CD4-positive, alpha-beta T cell treated with Interleukin-1 beta for 1 hour (primary cell): ENCODE measurements at regions not wholly inside any gene's neighbourhood (a gene's known extent, or its start where the extent isn't known, plus 50 kb on each side); places are given as distances from the start of the nearest gene placed in this dataset.
"Not testable (repeated sequence)": the region's sequence is repeated elsewhere in the genome, so short reads cannot be mapped to it uniquely, and the experiment has no call there.

Experiments used
- DNase-seq, 2 donors: peaks; one replicate each; pipeline ENCODE4 v3.0.0-alpha.2; 2020 to 2022

DNA sequence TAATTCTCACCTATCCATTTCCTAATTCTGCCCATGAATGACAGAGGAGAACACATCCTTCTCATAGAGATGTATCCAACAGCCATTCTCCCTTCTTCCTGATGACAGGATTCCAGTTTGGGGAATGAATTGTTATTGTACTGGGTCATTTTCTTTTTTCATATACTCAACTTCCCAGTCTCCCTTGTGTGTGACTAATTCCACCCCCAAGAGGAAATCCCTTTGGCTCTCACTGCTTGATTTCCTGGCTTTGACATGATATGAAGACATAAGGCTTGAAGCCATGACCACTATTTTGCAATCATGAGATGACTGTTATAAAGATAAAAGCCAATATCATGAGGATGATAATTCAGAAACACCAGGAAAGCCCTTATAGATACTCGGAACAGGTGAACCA, 384.7 kb upstream of the ACVR2A start:
- no peak for DNase-seq

DNA sequence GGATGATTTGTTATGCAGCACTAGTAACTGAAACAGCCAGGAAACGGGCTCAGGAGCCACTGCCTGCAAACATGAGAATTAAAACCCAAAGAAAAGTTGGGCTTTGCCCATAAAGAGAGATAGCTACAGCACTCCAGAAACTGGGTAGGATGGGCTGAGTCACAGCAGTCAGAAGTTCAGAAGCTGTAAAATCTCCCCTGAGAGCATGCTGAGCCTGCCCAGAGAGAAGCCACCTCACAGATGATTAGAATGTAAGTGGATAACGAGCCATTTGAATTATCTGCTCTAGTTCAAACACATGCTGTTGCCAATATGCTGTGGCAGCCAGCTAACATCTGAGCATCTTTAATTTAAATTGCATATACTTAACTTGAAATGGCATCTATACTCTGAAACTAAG, 388.1 kb upstream of the ACVR2A start:
- DNase-seq = no peak

DNA sequence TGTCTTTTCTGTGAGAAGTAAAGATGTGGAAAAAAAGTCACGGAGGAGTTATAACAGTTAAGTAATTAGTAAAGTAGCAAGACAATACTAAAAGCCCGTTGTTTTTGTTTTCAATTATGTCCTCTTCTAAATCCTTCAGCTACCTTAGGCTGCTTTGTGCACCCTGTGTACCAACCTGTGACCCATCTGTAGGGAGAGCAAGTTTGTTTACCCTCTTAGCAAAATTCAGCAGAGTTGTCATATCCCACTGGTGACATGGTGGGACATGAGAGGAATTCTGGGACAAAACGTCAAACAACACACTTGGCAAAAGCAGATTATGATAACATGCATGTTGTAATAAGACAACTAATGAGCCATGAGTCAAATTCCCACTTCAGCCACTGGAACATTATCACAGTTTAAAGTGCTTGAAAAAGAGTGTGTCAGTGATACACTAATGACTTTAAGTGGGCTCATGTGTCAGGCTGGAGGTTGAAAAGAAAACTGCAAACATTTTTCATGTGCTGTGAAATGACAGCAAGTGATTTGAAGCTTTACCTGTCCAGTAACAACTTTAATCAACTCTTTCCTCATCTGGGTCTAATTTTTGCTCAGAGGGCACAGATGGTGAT, 392.8 kb upstream of the ACVR2A start:
- DNase-seq = no peak

DNA sequence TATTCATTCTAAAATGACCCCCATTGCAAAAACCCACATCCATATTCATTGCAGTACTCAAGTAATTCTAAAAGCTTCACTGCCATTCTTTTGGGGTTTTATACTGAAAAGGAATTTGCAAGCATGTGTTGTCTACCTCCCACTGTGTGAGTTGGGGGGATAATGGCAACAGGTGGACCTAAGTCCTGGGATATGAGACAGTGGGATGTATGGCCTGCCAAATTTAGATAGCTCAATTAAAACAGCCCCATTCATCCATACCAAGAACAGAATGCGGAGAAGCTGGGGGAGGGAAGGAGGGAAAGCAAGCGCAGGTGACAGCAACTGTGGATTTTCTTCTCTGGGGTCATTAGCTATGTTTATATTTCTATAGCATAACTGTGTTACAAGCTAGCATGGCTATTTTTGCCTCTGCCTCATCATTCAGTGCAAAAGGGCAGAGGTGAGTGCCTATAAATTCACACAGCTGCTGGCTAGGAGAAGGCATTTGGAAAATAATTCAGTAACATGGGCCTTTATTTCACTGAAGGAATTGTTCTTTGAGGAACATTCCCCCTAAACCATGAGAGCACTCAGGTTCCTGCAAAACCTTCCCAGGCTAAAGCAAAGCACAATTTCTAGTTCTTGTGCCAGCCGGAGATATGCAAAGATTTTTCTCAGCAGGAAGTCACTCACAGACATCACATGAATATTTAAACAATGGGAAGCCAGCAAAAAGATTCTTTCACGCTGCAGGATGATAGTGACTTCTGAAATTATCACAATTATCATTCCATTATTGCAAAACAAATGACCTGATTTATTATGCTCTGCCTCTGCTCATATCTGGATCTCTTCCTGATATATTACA, 393.9 kb upstream of the ACVR2A start:
- DNase-seq = no peak

DNA sequence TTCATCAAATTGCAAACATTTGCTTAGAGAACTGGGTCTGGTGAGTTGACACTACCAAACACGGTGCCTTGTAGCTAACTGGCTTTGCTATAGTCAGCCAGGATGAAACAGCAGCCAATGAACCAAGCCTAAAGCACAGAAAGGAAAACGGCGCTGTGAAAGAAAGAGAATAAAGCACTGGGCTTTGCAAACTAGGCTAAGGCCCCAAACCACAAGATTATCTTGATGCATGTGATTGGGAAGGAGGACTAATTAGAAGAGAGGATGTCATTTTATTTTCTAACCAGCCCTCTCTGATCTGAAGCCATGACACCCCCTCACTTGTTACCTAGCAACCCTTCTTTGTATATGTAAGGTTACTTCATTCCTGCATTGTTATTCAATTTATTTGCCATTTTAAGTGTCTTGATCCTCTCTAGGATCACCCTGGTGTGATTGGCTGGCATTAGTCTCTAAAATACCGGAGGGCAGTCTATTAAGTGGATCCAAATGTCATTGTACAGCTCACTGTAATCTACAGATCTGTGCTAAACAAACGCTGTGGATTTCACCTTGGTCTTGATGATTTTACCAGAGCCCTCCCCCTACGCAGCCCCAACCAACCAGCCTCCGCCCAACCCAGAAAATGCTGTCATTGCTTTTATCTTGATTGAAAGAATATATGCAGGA, 395.4 kb upstream of the ACVR2A start:
- DNase-seq = peak; percentile 5 to 63

DNA sequence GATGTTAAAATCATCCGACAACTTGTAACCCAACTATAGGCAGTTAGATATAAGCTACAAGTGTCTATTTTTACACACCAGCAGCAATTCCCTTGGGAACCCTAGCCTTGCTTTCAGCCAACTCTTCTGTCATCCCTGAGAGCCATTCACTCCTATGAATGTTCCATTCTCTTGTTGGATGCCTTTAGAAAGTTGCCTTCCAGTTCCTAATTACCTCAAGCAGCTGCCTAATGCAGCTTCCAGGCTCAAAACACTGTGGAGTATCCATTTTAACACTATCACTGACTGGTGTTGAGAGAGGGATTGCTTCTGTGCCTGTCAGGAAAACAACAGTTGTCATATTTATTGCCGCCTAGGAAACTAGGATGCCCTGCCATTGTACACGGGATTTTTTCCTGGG, 402.0 kb upstream of the ACVR2A start:
- DNase-seq = no peak

DNA sequence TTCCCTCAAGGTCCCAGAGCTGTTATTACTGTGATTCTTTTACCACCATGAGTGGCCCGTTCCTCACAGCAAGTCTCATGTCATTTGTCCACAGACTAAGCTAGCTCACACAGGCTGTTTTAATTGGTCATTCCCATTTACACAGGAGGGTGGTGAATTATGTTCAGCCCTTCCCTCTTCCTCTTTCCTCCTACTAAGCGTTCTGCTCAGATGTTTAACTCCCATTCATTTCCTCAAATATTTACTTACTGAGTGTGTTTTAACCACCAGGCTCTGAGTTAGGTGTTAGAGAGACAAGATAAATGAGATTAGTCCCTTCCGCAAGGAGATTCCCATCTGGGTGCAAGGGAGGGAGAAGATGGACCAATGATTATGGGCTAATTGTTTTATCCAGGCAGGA, 403.6 kb upstream of the ACVR2A start:
- no peak for DNase-seq

DNA sequence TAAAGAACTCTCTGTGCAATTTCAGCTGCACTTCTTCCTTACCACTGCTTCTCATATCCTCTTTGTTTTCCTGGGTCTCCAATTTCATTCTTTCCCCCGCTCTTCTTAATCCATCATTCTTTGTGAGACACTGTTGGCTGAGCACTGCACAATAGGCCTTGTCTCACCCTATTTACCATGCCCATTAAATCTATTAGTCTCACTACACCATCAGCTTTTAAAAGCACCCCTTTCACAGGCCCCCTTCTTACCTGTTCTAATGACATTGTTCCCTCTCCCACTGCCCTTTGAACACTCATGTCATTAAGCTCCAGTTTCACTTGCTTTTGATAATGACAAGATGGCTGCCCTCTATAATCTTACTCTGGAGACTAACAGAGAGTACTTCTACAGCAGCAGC, 404.1 kb upstream of the ACVR2A start:
- DNase-seq = no peak

DNA sequence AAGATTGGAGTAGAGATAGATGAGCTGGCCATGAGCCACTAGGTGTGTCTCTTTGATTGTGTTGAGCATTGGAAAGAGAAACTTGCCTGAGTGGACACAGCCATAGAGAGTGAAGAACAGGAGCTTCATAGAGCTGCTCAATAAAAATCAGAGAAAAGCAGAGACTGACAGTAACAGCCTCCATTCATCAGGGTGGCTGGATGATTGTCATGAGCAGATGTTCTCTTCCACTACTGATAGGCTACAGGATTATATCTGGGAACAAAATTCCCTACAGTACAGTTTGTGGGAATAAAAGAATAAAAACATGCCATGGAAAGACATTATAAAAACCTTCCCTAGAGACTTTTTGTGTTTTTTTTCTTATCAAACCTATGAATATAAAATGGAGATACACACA, 404.8 kb upstream of the ACVR2A start:
- no peak for DNase-seq

DNA sequence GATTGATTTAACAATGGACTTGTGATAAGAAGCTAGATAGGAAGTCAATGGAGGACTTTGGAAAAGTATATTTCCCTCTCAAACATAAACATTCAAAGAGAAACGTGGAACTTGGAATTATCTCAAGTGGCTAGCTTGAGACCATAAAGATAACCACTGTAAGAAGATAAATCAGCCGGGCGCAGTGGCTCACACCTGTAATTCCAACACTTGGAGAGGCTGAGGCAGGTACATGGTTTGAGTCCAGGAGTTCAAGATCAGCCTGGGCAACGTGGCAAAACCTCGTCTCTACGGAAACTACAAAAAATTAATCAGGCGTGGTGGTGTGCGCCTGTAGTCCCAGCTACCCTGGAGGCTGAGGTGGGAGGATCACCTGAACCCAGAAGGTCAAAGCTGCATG, 405.9 kb upstream of the ACVR2A start:
- no peak for DNase-seq

DNA sequence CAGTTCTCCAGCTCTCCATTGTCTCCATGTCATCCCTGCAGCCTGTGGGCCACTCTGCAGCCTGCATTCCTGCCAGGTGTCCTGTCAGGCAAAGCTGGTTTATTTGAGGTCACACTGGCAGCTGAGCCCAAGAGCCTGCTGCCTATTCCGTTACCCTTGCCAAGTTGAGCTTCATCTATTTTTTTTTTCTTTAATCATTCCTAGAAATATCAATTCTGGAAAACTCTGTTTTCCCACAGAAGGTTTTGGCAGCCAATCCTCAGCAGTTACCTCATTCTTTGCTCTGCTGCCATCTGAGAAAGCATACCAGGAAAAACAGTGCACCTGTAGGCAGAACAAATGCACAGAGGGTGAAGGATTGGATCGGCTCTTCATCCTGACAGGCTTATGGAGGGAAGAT, 411.0 kb upstream of the ACVR2A start:
- no peak for DNase-seq

DNA sequence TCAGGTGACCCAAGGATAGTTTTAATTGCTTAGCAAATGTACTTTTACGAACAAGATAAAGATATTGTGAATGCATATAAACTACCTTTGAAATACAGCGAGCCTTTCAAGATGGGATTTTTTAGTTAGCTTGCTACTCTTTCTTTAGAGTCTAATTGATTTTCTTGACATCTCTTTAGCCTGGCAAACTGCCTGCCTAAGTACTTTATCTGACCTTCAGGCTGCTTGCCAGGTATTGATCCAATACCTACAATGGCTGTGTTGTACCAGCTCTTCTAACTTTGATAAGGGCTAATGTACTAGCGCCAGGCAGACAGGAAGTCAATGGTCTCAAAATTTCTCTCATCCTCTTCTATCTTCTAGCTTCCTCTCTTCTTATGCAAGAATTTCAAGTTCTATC, 414.4 kb upstream of the ACVR2A start:
- no peak for DNase-seq

DNA sequence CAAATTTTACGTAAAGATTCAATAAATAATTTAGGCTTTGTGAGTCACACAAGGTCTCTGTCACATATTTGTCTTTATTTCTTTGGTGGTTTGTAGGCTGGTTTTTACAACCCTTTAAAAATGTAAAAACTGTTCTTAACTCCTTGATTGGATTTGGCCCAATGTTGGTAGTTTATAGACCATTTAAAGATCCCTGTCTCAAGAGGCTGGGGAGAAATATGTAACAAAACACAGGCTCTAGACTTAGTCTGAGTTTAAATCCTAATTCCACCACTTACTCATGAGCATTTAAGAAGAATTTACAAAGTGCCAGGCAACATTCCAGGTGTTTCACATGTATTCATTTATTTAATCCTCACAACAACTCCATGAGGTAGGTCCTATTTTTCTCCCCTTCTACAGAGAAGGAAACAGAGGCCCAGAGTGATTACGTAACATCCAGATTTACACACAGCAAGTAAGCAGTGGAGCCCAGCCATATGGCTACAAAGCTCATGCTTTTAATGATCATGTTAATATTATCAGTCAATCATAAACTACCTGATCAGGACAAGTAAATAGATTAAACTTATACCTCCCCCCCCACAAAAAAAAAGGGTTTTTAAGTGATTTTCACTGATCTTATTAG, 416.6 kb upstream of the ACVR2A start:
- no peak for DNase-seq

DNA sequence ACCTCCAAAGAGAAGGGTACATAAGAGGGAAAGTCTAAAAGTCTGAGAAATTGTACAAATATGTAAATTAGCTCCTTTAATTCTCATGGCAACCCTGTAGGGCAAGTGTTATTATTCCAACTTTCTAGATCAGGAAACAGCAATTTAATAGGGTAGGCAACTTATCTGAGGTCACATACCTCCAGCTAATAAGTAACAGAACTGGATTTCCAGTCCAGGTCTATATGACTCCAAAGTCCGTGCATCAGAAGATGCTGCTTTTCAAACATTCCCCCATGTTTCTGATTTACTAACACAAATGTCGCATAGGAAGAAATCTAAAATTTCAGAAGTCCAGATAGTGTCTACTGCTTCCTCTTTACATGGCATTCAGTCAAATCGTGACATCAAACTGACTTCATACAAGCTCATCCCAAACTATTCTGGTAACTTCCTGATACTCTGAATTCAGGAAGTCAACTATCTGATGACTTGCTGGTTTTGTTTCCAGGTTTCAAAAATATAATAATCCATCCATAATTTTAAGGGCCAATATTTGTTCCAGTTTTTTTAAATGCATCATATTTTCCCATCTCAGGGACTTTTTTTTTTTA, 419.3 kb upstream of the ACVR2A start:
- no peak for DNase-seq

DNA sequence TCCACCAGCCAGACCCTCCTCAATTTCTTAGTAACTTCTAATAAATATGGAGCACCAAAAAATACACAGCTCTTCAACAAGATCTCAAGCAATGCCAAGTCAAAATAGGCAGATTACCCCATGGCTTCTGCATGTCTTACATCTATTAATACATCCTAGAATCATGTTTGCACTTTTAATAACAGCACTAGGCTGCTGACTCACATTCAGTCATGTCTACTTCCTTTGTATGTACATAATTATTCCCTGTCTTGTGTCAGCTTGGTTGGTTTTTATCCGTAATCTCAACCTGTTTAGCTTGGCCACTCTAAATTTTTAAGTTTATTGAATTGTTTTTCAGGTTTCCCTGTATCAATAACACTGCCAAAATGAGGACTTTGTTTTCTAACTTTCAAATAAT, 420.1 kb upstream of the ACVR2A start:
- no peak for DNase-seq

DNA sequence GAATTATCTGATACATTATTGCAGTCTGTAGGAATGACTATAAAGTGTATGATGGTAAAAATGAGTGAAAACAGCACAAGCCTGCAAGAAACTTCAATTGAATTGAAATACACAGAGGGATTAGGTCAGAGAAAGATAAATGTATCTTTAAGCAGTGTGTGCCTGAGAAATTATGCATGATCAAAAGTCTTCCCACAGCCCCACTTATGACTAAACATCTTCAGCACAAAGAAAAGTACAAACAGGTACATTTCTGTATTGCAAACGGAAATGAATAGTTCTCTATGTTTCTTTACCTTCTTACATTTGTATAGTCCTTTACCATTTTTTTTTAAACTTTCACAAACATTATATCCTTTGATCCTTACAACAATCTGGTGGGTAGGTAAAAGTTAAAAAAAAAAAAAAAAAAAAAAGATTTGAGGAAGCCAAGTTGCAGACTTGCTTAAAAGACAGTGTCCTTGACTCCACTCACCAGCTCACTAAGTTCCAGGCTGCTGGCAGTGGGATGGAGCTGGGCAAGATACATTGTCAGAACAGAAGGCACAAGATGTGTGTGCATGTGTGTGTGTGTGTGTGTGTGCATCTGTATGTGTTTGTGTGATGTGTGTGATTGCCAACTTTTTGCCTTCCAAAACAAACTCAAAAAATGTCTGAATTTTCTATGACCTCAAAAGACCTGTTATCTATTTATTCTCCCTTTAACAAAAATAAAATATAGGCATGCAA, 423.7 kb upstream of the ACVR2A start:
- no peak for DNase-seq

DNA sequence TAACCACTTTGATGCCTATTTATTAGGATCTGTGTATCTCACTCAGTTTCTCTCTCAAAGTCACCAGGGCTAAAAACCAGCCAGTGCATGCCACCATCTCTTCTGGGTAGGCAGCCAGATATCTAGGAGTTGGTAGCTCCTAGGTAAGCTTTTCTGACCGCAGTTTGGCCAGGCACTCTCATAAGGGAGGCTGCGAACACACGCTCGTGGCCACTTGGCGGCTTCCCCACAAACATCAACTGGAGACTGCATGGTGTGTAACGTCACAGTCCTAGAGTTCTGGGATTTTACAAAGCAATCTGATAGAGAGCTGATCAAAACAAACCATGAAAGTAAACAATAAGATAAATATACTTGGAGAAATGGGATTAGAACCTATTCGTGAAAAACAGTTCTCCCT, 424.3 kb upstream of the ACVR2A start:
- DNase-seq = no peak

DNA sequence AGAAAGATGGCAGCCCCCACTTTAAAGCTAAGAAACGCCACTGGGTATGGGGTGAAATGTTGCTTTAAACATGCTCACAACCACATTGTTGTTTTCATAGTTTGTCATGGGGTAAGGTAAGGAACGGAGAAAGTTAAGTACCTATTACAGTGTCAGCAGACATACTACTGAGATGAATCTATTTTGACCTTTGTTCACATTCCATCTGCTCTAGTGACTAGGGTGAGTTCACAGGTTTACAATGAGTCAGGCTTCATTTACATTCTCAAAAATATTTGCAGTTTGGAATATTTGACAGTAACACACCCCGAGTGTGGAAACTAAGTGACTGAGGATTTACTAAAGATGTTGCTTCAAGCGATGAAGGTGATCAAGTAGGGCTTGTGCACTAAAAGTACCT, 428.7 kb upstream of the ACVR2A start:
- no peak for DNase-seq

DNA sequence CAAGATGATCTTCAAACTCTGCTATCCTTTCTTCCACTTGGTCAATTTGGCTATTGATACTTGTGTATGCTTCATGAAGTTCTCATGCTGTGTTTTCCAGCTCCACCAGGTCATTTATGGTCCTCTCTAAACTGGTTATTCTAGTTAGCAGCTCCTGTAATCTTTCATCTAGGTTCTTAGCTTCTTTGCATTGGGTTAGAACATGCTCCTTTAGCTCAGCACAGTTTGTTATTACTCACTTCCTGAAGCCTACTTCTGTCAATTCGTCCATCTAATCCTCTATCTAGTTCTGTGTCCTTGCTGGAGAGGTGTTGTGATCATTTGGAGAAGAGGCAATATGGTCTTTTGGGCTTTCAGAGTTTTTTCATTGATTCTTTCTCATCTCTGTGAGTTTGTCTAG, 430.2 kb upstream of the ACVR2A start:
- not testable (repeated sequence) for DNase-seq

DNA sequence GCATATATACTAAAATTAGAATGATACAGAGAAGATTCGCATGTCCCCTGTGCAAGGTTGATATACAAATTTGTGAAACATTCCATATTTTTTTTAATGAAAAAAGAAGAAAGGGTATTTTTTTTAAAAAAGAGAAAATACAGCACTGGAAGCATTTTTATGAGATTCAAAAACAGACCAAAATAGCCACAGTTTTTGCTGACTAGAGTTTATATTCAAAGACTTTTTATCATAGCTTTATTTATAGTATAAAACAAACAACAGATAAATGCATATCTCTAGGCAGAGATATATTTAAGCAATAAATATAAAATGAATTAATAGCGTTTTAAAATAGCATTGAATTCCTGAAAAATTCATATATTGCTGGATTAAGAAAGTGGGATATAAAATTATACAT, 436.5 kb upstream of the ACVR2A start:
- DNase-seq = no peak

DNA sequence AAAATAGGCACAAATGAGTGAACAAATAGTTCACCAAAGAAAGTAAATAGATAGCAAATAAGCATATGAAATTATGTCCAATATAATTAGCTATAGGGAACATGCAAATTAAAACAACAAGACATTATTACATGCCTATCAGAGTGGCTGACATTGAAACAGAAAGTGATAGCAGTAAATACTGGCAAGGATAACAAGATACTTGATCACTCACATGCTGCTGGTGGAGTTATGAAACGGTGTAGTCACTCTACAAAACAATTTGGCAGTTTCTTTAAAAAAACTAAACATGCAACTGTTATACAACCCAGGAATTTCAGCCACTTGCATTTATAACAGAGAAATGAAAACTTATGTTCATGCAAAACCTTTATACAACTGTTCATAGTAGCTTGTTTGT, 439.2 kb upstream of the ACVR2A start:
- no peak for DNase-seq

DNA sequence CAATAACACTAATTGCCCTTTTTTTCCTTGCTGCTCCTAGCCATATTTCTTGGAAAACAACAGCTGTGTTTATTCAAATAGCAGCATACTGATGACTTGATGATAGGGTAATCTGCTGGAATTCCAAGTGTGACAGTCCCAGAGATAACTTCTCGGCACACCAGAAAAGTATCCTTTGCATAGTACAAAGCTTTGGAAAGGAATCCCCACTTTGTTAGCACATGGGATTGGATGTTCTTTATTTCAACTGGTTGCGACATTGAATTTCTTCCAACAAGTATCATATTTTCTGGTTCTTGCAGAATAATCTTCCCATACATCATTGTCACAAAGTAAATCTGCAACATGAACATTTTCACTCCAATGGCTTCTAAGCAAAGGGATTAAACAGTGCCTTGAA, 445.8 kb upstream of the ACVR2A start:
- no peak for DNase-seq

DNA sequence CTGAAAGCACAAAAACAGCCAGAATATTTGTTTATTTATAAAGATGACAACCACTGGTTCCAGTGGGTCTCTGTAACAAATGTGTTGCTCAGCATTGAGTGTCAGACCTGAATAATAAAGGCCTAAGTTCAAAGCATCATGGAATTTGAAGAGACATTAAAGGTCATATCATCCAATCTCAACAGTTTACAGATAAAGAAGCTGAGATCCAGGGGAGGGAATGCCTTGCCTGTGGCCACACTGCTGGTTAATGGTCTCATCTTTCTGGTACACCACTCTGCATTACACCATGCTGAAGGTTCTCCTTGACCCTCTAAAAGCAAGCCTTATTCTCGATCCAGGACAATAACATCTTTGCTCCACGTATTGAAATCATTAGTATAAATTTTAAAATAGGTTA, 446.5 kb upstream of the ACVR2A start:
- no peak for DNase-seq
